ENCODE measurements at regions not wholly inside any gene's neighbourhood (a gene's known extent, or its start where the extent isn't known, plus 50 kb on each side); places are given as distances from the start of the nearest gene placed in this dataset.

DNA sequence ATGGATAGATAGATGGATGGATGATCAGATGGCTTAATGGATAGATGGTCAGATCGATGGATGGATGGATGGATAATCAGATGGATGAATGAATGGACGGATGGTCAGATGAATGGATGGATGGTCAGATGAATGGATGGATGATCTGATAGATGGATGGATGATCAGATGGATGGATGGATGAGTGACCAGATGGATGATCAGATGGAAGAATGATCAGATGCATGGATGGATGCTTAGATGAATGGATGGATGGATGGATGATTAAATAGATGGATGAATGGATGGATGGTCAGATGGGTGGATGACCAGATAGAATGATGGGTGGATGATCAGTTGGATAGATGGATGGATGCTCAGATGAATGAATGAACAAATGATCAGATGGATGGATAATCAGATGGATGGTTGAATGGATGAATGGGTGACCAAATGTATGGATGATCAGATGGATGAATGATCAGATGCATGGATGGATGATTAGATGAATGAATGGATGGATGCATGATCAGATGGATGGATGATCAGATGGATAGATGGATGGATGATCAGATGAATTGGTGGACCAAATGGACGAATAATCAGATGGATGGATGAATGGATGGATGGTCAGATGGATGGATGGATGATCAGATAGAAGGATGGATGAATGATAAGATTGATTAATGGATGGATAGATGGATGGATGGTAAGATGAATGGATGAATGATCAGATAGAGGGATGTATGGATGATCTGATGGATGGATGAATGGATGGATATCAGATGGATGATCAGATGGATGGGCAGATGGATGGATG, 205.1 kb downstream of the TEX29 start:
- DNase-seq (ENCODE audit: low read depth, low spot score), result no peak
- H3K4me3 ChIP-seq (ENCODE audit: low read length), result no peak overlapping the region

DNA sequence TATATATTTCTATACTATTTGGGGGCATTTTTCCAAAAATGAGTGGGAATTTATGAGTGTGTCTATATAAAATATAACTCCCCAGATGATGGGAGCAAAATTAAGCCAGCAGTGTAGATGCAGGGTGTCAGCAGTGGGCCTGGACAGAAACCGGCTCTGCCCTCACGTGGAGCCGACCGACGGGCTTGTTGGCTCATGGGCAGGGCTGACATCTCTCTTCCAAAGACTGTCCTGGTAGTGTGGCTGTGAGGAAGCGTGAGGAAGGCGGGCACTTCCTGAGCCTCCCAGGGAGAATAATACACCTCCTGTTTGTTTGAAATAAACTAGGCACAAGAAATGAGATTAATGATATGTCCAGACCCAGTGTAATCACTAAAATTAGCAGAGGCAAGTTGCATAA, 206.5 kb downstream of the TEX29 start:
- H3K4me3 ChIP-seq (ENCODE audit: low read length), result no peak overlapping the region
- DNase-seq (ENCODE audit: low read depth, low spot score), result no peak

DNA sequence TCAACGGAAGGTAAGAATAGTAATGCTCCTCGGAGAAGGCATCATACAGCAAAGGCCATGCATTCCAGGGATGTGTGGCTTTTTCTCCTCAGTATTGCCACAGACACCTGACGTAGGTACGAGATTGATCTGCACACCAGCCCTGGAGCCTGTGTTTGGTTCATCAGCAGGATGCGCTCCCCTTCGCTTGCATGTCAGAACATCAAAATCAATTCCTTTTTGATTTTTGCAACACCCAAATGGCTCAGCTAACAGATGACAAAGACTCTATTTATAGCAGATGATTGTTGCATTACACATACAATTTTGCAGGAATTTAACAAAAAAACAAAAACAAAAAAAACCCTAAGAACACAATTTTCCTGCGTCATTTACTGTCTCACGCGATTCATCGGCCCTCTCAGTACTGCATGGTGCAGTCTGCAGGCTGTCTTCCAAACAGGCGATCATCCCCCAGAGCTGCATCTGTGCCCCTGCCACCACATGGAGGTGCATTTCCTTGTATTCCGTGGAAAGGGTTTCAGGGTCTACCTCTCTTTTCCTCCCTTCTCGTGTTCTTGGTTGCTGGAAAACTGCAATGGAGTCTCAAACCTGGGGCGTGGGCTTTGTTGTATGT, 207.3 kb downstream of the TEX29 start:
- DNase-seq (ENCODE audit: low read depth, low spot score), result no peak
- no peak overlapping the region for H3K4me3 ChIP-seq (ENCODE audit: low read length)

DNA sequence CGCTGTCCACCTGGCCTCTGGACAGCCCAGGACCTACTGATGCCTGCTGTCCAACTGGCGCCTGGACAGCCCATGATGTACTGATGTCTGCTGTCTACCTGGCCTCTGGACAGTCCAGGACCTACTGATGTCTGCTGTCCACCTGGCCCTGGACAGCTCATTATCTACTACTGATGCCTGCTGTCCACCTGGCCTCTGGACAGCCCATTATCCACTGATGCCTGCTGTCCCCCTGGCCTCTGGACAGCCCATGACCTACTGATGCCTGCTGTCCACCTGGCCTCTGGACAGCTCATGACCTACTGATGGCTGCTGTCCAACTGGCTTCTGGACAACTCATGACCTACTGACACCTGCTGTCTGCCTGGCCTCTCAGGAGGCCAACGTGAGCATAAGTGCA, 208.1 kb downstream of the TEX29 start:
- no peak for DNase-seq (ENCODE audit: low read depth, low spot score)
- H3K4me3 ChIP-seq (ENCODE audit: low read length), result no peak overlapping the region

DNA sequence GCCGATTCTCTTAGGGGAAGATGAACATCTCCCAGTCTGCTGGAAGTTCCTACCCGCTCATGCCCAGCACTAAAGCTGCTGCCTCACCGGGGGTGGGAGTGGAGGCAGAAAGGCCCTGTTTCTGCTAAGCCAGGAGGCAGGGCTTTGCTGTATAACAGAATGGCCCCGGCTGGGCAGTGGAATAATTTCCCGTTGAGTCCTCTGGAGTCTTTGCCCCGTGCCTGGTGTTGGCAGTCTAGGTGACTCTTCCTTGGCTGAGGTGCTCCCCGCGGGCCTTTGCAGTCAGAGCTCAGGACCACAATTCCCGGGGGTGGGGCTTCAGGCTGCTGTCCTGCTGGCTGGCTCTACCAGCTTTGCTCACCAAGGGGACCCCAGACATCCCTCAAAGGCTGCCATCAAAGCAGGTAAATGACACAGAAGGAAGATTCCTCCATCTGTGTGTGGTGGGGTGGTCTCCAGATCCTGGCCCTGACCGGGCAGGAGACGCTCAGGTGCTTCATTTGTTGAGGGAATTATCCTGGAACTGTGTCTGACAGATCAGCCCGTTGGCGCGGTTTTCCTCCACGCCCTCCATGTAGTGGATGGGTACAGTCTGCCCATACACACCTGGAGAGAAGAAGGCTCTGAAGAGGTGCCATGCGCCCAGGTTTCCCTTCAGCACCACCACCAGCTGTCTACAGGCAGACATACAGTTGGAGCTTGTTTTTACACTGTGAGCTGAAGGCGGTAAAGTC, 209.9 kb downstream of the TEX29 start:
- no peak overlapping the region for H3K4me3 ChIP-seq (ENCODE audit: low read length)
- no peak for DNase-seq (ENCODE audit: low read depth, low spot score)

DNA sequence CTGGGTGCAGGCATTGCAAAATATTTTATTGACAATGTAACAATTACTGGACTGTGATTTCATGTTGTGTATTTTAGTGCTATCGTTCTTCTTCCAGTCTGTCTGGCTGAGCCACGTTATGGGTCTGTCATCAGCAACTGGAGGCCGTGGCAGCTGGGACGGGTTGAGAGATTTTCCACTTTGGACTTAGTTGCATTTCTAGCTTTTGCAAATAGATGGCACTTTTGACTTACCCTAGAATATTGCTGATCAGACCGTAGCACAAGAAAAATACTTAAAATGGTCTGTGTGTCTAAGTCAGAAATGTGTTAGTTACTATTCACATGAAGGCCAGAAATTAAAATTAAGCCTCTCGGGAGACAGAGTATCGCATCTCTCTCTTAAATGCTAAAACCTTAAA, 211.1 kb downstream of the TEX29 start:
- DNase-seq (ENCODE audit: low read depth, low spot score), result no peak

DNA sequence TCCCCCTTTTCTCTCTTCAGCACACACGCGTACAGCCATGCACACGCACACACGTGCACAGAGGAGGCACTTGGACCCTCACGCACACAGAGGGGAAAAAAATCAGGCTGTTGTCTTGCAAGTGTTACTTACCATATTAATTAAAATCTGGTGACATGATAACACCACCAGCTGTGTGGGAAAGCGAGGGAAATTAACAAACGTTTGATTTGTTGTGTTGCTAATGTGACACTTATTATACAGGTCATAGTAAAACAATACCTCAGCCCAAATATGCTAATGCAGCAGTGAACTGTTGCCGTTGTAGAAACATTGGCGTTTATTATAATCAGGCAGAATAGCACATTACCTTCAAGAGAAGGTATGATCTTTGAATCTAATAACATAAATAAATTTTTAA, 211.7 kb downstream of the TEX29 start:
- DNase-seq (ENCODE audit: low read depth, low spot score), result no peak
- H3K4me3 ChIP-seq (ENCODE audit: low read length), result no peak overlapping the region

More for the DNA sequence above, 211.1 kb downstream of the TEX29 start:
- H3K4me3 ChIP-seq (ENCODE audit: low read length), result no peak overlapping the region

DNA sequence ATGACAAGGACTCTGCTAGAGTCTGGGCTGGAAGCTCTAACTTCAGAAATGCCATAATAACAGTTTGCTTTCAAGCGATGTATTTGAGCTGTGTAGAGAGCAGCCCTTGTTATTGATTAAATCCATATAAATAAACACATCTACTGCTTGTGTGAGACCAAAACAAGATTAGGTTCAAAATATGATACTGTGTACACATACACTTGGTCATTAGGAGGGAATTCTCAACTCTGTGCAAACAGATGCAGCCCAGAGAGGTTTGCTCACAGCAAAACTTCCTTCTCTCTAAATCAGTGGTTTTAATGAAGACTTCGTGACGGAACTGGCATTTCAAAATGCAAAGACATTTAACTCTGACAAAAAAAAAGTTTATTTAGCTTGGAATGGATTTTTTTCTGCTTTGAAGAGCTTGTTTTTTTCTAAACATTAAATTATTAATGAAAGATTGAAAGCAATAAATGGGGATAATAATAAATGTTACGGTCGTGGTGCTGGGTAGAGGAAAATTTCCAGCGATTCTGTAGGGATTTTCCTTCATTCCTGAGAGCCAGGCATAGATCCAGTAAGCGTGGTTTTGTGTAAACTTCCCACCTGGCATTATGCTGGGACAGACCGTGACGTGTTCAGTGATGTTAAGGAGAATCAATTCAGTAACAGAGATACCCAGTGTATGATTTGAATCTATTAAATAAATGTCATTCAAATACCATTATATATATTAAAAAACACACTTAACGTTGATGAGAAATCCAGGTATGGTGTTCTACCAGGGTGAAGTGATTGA, 213.7 kb downstream of the TEX29 start:
- H3K4me3 ChIP-seq (ENCODE audit: low read length), result no peak overlapping the region
- DNase-seq (ENCODE audit: low read depth, low spot score), result no peak

DNA sequence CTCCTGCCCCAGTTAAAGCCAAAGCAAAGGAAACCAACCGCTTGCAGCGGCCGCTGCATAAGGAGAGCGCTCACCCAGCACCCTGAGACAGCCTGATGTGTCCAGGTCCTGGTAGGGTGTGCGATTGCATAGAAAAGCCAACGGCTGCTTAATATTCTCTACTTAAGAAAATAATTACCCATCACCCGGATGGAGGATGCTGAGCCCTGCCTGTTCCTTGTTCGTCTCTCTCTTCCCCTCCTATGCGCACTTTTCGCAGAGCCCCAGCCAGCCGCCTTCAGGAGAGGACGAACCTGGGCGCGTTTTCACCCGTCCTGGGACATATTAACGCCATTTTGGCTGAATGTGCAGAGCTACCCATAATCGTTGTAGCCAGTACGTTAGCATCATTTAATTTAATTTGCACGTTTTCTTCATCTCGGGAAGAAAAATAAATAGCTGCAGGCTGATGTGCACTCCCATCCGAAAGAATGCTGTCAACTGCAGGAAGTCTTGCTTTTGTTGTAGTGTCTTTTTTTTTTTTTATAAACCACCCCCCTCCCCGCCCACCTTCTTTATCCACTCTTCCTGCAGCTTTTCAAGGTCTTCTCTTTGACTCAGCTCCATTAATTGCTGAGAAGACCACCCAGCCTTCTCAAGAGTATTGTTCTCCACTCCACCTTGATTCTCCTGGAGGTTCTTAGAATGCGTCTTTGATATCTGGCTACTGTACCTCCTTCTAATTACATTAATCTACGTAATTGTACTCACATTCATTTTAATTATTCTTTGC, 214.5 kb downstream of the TEX29 start:
- no peak overlapping the region for H3K4me3 ChIP-seq (ENCODE audit: low read length)

DNA sequence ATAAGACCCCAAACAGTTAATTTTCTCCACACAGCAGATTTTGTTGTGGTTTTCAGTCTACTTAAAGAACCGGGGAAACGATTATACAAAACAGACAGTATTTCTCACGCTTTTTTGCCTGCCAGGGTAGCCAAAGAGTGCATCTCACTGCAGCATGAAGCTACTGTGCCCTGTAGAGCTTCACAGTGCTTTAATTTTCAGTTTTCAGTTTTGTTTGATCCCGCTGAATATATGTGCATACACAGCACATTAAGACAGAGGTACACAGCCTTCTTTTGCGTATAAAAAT, 215.0 kb downstream of the TEX29 start:
- no peak overlapping the region for H3K4me3 ChIP-seq (ENCODE audit: low read length)
- DNase-seq (ENCODE audit: low read depth, low spot score), result no peak

More for the DNA sequence above, 214.5 kb downstream of the TEX29 start:
- DNase-seq (ENCODE audit: low read depth, low spot score), result no peak

DNA sequence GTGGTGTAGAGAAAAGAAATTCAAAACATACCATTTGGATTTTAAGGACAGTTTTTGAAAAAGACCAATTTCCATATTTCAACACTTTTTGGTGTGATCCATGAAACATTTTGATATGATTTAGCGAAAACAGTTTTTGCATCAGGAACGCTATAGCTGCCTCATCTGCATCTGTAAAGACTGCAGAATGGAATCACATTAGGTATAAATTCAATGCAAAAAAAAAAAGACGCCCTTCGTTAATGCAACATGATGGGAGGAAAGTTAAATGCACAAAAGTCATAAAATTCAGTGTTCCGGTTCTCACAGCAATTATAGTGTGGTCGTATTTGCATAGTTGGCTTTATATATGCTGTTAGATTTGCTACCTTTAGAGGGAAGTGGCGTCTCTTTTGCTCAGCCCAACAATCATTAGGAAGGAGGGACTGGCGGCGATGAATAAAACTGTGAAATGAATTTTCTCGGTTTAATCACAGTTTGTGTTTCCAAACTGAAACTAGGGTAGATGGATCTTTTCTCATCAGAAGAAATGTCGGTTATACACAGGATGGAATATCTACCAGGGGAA, 215.7 kb downstream of the TEX29 start:
- DNase-seq (ENCODE audit: low read depth, low spot score), result no peak
- H3K4me3 ChIP-seq (ENCODE audit: low read length), result no peak overlapping the region

DNA sequence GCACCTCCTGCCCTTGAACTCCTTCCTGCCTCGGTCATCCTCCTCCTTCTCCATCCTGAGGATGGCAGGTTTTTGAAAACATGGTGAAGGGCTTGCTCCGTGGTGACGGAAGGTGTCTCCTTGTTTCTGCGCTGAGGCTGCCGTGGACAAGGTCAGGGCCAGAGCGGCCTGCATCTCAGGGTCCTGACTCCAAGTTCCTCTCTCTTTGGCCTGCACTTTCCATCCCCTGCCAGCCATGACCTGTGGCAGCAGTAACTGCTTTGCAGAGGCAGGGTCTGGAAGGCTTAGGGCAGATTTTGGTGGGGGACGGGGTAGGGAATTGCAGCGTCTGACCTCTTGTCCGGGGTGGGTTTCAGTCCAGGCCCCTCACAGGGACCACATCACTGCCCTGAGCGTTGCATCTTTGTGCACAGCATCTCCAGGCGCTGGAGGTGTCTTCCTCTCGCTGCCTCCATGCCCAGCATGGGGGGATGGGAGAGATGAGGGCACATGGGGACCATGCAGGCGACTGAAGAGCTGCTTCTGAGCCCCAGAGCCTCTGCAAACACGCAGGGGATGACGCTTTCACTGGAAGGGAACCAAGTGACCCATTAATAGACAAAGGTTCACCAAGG, 216.8 kb downstream of the TEX29 start:
- DNase-seq (ENCODE audit: low read depth, low spot score), result no peak
- H3K4me3 ChIP-seq (ENCODE audit: low read length), result no peak overlapping the region

DNA sequence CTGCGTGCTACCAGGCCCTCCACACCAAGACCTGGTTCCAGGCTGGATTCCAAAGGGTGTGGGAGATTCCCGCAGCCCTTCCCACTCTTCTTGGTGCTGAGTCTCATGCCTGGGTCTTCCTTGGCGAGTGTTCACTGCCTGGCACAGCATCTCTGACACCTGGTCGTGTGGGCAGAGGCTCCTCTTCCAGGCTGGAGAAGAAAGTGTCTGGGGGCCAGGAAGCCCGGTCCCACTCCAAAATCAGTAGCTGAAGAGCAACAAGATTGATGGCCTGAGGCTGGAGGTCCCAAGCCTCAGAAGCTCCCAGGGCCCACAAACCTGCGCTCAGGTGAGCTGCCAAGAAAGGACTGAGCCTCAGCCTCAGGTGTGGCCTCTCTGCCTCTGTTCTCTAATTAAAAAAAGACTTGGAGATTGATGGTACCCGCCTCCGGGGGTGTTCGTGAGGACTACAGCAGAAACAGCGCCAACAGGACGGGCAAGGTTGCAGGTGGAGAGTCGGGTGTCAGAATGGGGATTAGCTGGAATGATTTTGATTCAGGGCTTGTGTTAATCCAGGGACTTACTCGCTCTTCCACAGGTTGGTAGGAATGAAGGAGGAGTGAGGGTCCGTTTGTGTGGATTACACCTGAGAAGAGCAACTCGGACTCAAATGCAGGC, 217.5 kb downstream of the TEX29 start:
- DNase-seq (ENCODE audit: low read depth, low spot score), result no peak
- H3K4me3 ChIP-seq (ENCODE audit: low read length), result no peak overlapping the region

DNA sequence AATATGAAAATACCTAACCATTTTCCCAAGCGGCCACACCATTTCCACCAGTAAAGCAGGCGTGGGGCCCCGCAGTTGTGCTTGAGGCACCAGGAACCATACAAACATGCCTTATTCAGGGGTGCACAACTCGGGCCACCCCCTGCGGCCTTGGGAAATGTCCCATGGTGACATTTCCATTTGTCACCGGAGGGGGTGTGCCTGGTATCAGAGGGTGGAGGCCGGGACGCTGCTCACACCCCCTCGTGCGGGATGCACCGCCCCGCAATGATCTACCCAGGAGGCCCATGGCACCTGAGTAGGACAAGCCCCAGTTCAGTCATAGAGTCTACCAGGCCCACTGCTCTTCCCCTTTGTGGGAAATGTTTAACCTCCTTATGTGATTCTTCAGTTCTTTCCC, 218.8 kb downstream of the TEX29 start:
- no peak overlapping the region for H3K4me3 ChIP-seq (ENCODE audit: low read length)
- no peak for DNase-seq (ENCODE audit: low read depth, low spot score)

DNA sequence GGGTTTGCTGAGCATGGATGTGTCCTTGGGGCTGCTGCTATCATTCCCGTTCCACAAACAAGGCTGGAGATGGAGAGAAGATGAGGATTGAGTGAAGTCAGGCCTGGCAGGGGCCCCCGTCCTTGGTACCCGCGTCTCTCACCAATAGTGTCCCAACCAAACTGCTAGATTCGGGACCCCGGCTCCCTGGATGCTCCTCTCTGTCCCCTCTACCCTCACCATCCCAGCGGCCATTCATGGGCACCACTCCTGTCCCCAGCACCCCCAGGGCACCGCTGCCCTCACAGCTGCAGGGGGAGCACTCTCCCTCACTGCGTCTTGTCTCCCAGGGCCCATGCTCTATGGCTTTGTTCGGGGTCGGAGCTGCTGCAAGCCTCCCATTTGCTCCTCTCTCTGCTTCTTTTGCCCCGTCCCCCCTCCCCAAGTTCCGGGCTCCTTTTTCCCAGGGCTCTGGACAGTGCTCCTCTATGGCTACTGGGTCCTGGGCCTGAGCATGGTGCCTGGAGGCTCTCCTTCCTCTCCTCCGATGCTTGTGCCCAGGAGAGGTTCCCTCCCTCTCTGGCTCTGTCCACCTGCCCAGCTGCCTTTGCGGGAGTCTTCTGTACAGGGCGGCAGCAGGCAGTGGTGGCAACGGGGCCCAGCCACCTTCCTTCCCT, 219.5 kb downstream of the TEX29 start:
- DNase-seq (ENCODE audit: low read depth, low spot score), result no peak
- no peak overlapping the region for H3K4me3 ChIP-seq (ENCODE audit: low read length)

DNA sequence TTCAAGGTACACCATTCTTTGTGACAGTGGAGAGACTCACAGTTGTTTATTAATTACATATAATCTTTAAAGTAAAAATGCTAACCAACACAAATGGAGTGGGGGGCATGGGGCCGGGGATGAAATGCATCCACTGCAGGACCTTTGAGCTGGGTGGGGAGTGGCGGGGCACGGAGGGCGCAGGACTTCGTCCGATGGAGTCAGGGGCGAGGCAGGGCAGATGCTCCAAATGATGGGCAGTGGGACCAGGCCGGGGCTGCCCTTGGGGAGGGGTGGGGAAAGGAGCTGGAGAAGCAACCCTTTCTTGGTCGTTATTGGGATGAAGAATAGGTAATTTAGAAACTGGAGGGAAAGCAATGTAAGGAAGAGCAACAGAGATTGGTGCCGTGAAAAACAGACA, 220.0 kb downstream of the TEX29 start:
- H3K4me3 ChIP-seq (ENCODE audit: low read length), result no peak overlapping the region
- no peak for DNase-seq (ENCODE audit: low read depth, low spot score)

DNA sequence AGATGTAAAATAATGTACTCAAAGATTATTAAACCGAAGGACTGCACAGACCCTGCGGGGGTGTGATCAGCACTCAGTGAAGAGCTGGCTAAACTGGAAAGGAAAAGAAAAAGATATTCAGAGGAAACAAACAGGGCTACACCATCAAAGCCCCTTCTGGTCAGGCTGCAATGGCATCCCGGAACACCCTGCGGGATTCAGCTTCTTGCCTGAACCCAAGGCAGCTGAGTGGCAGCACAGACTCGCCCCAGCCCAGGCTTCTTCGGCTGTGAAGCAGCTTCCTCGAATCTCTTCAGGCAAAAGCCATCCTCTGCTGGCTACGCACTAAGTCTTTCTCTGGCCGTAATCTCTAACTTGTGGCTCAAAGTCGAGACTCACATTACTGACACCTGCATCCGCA, 220.9 kb downstream of the TEX29 start:
- DNase-seq (ENCODE audit: low read depth, low spot score), result no peak

More for the DNA sequence above, 220.9 kb downstream of the TEX29 start:
- H3K4me3 ChIP-seq (ENCODE audit: low read length), result no peak overlapping the region
